Osteoblast (primary cell): ENCODE measurements at regions not wholly inside any gene's neighbourhood (a gene's known extent, or its start where the extent isn't known, plus 50 kb on each side); places are given as distances from the start of the nearest gene placed in this dataset.

ENCODE experiments used
- DNase-seq: peaks from one replicate; pipeline ENCODE4 v3.0.0; 2011; ENCODE audit warnings: low spot score, mixed read lengths; ENCODE audit not compliant: insufficient read length; ENCODE audit errors: missing footprints
- H2AFZ ChIP-seq: 2 replicates; pipeline ENCODE4 v1.6.0; 2011; ENCODE audit warnings: mild to moderate bottlenecking, low read length
- H3K27ac ChIP-seq: 2 replicates; pipeline ENCODE4 v1.5.1; 2011; ENCODE audit warnings: mild to moderate bottlenecking, low read depth, low read length, moderate library complexity
- H3K27me3 ChIP-seq: 2 replicates; pipeline ENCODE4 v1.6.0; 2012; ENCODE audit warnings: mild to moderate bottlenecking, control low read depth, inconsistent platforms, low read length, moderate library complexity; ENCODE audit not compliant: insufficient read depth
- H3K36me3 ChIP-seq: 2 replicates; pipeline ENCODE4 v1.5.1; 2011; ENCODE audit warnings: mild to moderate bottlenecking, low read length, control low read depth, moderate library complexity; ENCODE audit not compliant: insufficient read depth
- H3K4me1 ChIP-seq: 2 replicates; pipeline ENCODE4 v1.5.1; 2011; ENCODE audit warnings: mild to moderate bottlenecking, low read length, control low read depth, moderate library complexity; ENCODE audit not compliant: insufficient read depth
- H3K4me2 ChIP-seq: 2 replicates; pipeline ENCODE4 v1.6.0; 2011; ENCODE audit warnings: mild to moderate bottlenecking, low read length; ENCODE audit not compliant: insufficient read depth
- H3K4me3 ChIP-seq: fragments of 200-600 bp; sonication (generic); 3 replicates; pipeline ENCODE4 v1.5.1; 2012; ENCODE audit warnings: mild to moderate bottlenecking, low read length, inconsistent platforms; ENCODE audit not compliant: insufficient read depth
- H3K79me2 ChIP-seq: 2 replicates; pipeline ENCODE4 v1.6.0; 2012; ENCODE audit warnings: mild to moderate bottlenecking, low read length, control low read depth, inconsistent platforms; ENCODE audit not compliant: insufficient read depth
- H3K9me3 ChIP-seq: 2 replicates; pipeline ENCODE4 v1.5.1; 2011; ENCODE audit warnings: low read depth, low read length, control low read depth
- H4K20me1 ChIP-seq: 2 replicates; pipeline ENCODE4 v1.6.0; 2012; ENCODE audit warnings: mild to moderate bottlenecking, low read length, control low read depth; ENCODE audit not compliant: insufficient read depth
- TF ChIP-seq, protein P1 (sequence below): IDR thresholded peaks from 2 replicates; pipeline ENCODE4 v1.5.1; 2011; ENCODE audit warnings: mild to moderate bottlenecking, low read depth, low read length, moderate library complexity; ENCODE audit errors: extremely low read depth

DNA sequence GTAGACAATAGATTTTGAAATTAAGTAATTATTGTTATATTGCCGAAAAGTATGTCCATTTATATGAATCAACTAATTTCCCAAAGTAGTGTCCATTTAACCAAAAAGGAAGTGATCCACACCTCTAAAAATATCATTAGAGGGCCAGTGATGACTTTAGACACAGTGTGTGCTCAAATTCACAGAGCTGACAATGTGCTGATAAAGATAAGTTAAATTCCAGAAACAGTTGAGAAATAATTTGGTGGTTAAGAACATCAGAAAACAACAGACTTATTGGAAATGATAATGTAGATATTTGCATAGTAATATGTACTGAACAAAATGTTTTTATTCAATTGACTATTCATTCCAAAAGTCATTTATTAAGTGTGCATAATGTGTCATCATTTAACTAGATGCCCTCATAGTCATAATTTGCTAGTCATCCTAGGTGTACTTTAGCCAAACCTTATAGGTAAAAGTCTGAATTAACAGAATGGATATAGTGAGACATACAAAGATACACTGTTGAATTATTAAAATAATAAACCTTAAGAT is 230.2 kb upstream of the ADAMTS9 start:
- Histone ChIP-seq H3K4me2 (no peak overlapping the region), H3K27me3 (no peaks in the 10 kb centered on the region), H3K36me3 (no peaks in the 10 kb centered on the region), H3K4me3 (no peak overlapping the region), H3K27ac (no peak overlapping the region), H3K9me3 (no peaks in the 10 kb centered on the region), H4K20me1 (no peaks in the 10 kb centered on the region), H3K79me2 (no peaks in the 10 kb centered on the region), H3K4me1 (no peaks in the 10 kb centered on the region), H2AFZ (no peak overlapping the region)
- no peak for DNase-seq
- TF ChIP-seq, protein P1, sequence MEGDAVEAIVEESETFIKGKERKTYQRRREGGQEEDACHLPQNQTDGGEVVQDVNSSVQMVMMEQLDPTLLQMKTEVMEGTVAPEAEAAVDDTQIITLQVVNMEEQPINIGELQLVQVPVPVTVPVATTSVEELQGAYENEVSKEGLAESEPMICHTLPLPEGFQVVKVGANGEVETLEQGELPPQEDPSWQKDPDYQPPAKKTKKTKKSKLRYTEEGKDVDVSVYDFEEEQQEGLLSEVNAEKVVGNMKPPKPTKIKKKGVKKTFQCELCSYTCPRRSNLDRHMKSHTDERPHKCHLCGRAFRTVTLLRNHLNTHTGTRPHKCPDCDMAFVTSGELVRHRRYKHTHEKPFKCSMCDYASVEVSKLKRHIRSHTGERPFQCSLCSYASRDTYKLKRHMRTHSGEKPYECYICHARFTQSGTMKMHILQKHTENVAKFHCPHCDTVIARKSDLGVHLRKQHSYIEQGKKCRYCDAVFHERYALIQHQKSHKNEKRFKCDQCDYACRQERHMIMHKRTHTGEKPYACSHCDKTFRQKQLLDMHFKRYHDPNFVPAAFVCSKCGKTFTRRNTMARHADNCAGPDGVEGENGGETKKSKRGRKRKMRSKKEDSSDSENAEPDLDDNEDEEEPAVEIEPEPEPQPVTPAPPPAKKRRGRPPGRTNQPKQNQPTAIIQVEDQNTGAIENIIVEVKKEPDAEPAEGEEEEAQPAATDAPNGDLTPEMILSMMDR: no peak

DNA sequence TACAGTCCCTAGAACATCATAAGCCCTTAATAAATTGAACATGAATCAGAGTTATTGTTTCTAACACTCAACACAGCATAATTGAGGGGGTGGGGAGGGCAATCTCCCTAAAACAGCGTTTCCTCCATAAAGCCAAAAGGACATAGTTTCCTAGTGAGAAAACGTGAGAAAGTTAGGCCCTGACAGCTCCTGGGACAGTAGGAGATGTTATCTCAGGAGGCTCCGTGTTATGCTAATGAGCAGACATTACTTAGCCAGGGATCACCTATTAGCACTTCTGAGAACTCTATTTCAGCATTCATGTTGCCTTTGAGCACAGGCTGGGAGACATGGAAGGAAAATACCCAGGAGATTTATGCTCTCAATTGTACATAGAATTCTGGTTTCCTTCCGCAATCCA is 229.1 kb upstream of the ADAMTS9 start:
- H3K36me3 ChIP-seq: no peaks in the 10 kb centered on the region
- no peaks in the 10 kb centered on the region for H4K20me1 ChIP-seq
- H3K4me3 ChIP-seq: no peak overlapping the region
- DNase-seq: no peak
- no peak overlapping the region for H2AFZ ChIP-seq
- H3K27me3 ChIP-seq: no peaks in the 10 kb centered on the region
- no peak overlapping the region for H3K4me2 ChIP-seq
- no peaks in the 10 kb centered on the region for H3K4me1 ChIP-seq
- H3K79me2 ChIP-seq: no peaks in the 10 kb centered on the region
- H3K27ac ChIP-seq: no peak overlapping the region
- TF ChIP-seq, protein P1: no peak
- no peaks in the 10 kb centered on the region for H3K9me3 ChIP-seq

DNA sequence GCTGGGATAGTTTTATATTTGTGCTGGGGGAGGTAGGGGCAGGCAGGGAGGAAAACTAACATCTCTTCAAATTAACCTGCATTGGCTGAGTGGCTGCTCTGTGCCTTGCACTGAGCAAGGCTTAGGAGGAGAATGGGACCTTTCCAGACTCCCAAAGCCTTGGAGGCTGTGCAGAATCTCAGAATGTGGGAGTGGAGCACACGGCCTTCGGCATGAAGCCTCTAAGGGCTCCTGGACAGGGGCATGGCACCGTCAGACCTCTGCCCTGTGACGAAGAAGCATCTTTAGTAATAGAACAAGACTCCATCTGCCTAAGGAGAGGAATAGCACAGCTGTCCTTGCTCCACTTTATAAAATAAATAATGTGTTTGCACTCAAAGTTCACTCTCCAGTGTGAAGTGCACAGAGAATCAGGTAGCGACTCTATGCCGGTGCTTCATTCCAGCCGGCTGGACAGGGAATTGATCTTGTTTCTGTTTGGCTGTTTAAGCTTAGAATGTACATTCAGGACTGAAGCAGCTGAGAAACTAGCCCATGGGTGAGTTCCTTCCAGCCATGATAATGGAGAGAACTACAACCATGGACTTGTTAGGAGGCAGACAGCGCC is 228.5 kb upstream of the ADAMTS9 start:
- Histone ChIP-seq H3K4me3 (no peak overlapping the region), H2AFZ (no peak overlapping the region), H3K27me3 (no peaks in the 10 kb centered on the region), H4K20me1 (no peaks in the 10 kb centered on the region), H3K4me2 (no peak overlapping the region), H3K79me2 (no peaks in the 10 kb centered on the region), H3K27ac (no peak overlapping the region), H3K9me3 (no peaks in the 10 kb centered on the region), H3K4me1 (no peaks in the 10 kb centered on the region), H3K36me3 (no peaks in the 10 kb centered on the region)
- DNase-seq: no peak
- TF ChIP-seq, protein P1: no peak

DNA sequence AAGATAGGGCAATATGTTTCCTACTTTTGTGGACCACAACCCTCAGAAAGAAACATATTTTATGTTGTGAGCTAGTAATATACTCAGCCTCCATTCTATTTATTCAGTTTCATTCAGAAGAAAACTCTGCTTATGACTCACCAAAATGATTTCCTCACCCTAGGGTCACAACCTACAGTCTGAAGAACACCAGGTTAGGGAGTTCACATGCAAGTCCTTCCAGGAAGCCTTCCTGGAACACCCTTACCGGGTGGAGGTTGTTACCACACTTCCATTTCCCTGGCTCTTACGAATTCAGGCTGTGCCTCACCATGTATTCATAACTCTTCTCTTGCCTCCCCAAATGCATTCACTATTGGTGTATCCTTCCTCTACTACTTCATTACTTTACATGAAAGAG is 228.0 kb upstream of the ADAMTS9 start:
- no peak for DNase-seq
- no peak overlapping the region for H3K4me2 ChIP-seq
- H4K20me1 ChIP-seq: no peaks in the 10 kb centered on the region
- H3K27ac ChIP-seq: no peak overlapping the region
- no peaks in the 10 kb centered on the region for H3K36me3 ChIP-seq
- H3K79me2 ChIP-seq: no peaks in the 10 kb centered on the region
- TF ChIP-seq, protein P1: no peak
- H3K9me3 ChIP-seq: no peaks in the 10 kb centered on the region
- H3K4me1 ChIP-seq: no peaks in the 10 kb centered on the region
- no peak overlapping the region for H2AFZ ChIP-seq
- no peak overlapping the region for H3K4me3 ChIP-seq
- no peaks in the 10 kb centered on the region for H3K27me3 ChIP-seq
